Umbilical cord (tissue), 1 donor: ENCODE measurements at regions not wholly inside any gene's neighbourhood (a gene's known extent, or its start where the extent isn't known, plus 50 kb on each side); places are given as distances from the start of the nearest gene placed in this dataset.

Experiments used
- DNase-seq: peaks from one replicate; pipeline ENCODE4 v3.0.0-alpha.2; 2015; ENCODE audit warnings: low spot score

DNA sequence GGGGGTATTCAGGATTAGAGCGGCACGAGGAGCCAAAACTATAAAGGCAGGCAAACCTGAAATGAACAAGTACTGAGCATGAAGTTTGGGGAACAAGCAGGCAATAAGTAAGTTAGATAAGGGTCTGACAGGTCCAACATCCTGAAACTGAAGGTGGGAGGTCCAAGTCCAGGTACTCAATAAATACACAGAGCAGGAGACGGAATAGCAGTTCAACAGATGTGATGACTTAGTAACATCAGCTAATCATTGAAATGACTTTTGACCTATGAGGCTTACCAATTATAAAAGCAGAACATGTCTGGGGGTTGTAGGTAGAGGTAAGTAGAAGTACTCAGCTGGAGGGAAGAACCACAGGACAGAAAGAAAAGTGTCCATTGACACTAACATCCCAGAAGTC lies 132.8 kb upstream of the PDZRN3 start:
- DNase-seq = no peak

GRCh38 chr3:73753985-73754384 lies 129.2 kb upstream of the PDZRN3 start:
- no peak for DNase-seq

DNA sequence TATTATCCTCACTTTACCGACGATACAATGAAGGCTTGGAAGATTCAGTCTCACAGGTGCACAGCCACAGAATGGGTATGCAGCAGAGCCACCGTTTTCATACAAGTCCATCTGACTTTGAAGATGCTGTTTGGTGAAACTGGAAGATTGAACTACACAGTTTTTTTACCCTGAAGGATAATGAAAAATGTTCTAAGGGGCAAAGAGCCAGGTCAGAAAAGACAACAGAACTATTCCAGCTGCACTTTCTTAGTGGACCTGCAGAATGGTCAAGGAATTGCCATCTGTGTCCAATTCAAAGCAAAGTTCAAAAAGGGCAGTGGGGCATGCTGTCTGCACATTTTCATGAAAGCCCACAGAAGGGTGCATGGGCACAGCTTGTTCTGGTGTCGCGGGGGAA lies 127.6 kb upstream of the PDZRN3 start:
- DNase-seq = no peak

DNA sequence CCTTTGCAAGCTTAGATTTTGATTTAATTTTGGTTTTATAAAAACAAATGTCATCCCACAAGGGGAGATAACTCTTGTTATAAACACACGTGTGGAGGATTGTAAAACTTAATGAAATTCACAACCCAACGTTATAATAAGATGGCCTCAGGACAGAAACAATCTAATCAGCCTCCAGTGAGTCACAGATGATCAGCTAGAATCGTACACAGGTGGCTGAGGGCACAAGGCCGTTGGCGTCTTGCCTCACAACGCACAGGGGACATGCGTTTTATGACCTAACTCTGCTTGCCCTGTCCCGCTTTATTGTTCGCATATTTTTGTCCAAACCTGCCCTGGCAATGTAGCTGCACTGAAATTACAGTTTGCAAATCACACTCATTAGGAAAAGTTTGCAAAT lies 121.9 kb upstream of the PDZRN3 start:
- no peak for DNase-seq

DNA sequence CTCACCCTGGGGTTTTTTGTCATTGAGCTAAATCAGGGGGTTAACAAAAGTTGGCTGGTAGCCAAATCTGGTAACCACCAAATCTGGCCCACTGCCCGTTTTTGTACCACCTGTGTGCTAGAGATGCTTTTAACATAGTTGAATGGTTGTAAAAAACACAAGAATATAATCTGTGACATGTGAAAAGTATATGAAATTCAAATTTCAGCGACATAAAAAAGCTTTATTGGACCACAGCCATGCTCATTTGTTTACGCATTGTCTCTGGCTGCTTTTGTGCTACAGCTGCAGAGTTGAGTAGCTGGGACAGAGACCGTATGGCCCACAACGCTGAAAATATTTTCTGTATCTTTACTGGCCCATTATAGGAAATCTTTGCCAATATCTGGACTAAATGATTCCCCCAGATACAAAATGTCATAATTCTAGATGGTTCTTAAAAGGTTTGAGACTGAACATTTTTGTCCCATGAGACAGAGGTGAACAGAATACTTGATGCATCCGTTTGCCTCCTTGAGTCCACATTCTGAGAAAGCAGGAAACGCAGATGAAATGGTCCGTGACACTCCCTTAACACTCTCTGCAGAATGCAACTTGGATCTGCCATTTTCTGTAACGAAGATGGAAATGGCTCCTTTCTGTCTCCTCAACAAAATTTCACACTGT lies 120.9 kb upstream of the PDZRN3 start:
- DNase-seq = no peak

DNA sequence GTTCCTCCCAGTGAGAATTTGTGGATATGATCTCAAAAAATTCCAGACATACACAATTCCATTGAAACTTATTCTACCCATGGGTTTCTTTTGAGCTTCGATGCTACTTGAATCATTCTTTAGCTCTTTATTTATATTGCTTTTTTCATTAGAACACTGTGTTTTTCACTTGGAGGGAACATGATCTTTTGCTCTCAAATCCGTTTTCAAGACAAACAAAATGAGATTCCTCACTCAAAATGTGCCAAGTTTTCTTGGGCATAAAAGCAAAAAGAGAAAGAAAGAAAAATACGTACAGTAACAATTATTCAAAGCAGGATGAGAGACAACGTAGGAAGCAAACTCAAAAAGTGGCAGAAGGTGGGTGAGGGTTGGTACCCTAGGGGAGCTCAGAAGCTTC lies 118.8 kb upstream of the PDZRN3 start:
- no peak for DNase-seq

DNA sequence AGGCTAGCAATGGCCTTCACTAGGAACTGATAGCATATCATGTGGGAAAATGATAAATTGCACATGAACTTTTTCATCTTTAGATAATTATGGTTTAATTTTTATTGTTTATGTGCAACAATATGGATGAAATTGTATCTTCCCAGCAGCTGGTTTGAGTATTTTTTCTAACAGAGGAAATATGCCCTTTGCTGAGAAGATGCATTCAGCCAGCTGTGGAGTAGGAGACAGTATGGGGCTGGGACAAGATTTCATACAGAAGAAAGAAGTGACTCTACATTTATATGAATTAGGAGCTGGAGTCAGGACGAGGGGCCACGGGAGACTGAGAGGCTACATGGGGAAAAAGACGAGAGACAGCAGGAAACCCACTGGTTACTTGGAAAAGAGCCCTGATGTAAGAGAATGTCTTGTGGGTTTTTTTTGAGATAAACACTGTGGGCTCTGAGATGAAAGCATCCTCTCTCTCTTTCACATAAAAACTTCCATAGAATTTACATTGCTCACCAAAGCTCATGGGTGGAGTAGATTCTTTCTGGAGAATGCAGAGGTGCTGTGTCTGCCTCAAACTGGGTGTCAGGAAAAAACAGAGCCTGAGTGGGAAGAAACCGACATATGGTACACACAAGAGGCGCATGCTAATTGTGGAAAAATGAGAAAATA lies 115.2 kb upstream of the PDZRN3 start:
- peak; percentile 85 for DNase-seq

GRCh38 chr3:73738711-73739110 lies 114.0 kb upstream of the PDZRN3 start:
- no peak for DNase-seq

- DNase-seq = no peak
These were observed 109.7 kb upstream of the PDZRN3 start for GRCh38 chr3:73734211-73735089.

DNA sequence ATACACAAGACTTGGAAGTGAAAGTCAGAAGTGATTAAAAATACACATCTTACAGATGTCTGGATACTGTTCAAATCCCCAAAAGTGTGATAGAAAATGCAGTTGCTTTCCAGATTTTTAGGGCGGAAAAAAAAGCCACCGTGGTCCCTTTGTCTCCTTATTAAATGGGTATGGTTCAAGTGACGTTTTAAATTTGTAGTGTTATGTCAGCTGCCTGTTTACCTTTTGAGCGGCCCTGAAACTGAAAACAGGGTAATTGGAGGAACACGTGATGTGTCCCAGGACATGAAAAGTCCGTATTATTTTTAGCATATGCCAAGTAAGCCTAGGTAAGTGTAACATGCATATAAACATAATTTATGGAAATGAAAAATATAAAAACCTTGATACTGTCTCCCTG lies 109.0 kb upstream of the PDZRN3 start:
- DNase-seq = no peak

DNA sequence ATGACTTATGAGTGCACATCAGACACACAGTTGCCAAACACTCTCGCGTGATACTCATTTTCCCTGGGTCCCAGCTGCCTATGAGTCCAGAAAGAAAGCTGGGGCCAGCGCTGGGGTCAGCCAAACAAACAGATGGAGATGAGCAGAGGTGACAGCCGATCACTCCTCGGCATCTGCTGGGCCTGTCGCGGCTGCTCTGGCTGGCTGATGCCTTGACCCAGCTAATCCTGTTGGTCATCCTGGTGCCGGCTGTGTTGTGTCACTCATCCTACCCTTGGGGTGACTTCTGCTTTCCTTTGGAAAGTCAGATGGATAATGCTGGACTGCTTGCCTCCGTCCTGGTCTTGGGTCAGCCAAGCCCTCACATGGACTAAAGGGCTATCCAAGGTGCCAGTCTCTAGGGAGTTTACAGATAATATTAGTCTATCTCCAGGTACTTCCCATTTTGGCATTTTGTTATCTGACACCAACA lies 105.3 kb upstream of the PDZRN3 start:
- peak; percentile 28 for DNase-seq

DNA sequence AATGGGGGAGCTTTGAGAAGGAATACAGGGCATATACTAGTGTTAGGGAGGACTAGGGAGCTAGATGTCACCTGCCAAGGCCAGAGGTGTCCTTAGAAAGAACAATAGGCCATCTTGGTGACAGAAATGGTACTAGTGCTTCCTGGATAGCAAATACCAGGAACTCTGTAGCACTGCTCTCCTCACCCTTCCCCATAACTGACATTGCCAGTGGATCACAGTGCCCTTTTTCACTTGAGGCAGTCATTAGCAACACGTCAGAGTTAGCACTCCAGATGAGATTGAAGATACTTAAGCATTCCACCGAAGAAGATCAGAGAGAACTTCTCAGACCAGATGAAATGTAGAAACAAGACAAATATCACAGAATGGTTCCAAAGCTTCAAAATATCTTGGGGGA lies 103.1 kb upstream of the PDZRN3 start:
- DNase-seq = no peak

DNA sequence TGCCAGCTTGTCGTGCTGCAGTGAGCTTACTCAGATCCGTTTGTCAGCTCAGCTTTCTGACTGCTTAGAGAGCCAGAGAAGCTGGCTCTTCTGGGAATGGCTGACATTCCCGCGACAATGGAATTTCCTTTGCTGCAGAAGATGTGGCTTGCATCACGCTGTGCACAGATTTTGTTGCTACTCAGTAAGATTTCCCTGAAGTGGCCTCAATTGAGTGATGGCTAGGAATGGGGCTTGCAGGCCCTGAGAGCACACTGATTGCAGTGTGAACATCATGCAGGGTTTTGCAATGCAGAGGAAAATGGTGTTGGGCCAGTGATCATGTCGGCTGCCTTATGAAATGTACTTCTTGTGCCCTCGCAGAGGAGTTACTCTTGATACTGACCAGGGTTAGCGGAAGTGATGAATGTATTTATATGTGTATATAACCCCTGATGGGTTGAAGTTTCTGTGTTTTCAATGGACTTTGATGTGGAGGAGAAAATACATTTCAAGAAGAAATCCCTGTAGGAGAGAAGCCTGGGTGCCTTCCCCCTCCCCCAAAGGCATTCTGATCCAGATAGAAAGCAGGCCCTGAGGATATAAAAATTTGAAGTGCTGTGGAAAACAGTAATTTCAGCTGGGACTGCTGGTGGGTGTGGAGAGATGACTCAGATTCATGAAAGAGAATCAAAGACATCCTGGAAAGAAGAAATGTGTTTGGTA lies 102.5 kb upstream of the PDZRN3 start:
- DNase-seq = peak; percentile 94

DNA sequence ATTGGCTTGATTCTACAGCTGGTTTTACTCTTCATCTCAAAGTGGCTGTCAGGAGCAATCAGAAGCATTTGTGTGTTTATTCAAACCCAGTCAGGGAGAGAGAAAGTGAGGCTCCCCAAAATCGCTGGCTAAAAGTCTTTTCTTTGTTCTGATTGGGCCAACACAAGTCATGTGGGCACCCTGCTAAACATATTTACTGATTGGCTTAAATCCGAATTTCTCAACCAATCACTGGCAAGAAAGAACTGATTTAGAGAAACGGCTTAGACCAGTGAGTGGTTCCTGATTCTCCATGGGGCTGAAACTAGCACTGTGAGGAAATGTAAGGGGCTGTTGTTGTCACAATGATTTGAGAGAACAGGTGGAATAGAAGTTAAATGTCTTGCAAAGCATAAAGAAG lies 98.9 kb upstream of the PDZRN3 start:
- no peak for DNase-seq

GRCh38 chr3:73719861-73720260 lies 95.1 kb upstream of the PDZRN3 start:
- DNase-seq = peak; percentile 83

- peak; percentile 81 for DNase-seq
These were observed 94.7 kb upstream of the PDZRN3 start for GRCh38 chr3:73719413-73719851.

DNA sequence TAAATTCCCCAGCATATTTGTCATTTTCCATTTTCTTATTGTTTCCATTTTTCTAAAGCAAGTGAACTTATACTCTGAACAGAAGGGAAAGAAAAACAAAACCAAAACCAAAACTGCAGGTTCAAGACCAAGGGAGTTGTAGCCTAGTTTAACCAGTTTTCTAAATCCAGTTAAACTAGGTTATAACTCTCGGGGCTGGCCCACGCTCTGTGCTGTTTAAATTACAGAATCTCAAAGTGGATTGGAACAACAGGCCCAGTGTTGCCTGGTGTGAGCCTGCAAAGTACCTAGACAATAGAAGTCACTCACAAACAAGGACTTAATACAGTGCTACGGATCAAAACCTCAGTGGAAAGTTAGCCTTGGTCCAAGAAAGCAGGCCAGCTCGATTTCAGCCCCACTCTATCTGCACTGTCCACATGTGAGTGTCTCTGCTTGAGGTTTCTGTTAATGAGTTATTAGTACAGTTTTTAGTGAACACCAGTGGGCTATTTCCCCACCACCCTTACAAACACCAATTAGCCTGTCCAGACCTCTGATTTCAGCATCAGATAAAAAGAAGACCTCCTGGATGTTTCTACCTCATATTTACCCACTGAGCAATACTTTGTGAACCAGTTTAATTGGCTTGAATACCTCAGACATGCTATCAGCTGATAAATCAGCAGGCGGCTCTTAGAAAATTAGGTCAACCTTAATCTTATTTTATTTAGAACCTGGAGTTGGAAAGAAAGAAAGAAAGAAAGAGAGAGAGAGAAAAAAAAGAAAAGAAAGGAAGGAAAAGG lies 93.8 kb upstream of the PDZRN3 start:
- DNase-seq = peak; percentile 25

GRCh38 chr3:73716418-73716817 lies 91.7 kb upstream of the PDZRN3 start:
- DNase-seq = no peak

DNA sequence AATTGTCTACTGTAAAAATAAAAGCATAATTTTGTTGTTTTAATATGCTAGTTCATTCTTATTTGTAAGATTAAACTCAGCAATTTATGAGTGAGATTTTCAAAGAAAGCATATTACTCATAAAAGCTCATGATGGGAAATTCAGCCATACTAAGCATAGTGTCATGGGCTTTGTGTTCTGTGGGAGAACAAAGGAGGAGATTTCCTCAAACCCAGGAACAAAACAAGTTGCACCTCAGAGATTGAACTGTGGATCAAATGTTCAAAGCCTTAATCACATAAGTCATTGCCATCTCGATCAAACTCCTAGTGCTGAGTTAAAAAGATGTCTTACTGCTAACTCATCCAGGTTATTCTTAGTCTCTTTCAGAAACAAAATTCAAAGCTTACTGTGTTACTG lies 85.6 kb upstream of the PDZRN3 start:
- DNase-seq = no peak

GRCh38 chr3:73709712-73710111 lies 85.0 kb upstream of the PDZRN3 start:
- no peak for DNase-seq

DNA sequence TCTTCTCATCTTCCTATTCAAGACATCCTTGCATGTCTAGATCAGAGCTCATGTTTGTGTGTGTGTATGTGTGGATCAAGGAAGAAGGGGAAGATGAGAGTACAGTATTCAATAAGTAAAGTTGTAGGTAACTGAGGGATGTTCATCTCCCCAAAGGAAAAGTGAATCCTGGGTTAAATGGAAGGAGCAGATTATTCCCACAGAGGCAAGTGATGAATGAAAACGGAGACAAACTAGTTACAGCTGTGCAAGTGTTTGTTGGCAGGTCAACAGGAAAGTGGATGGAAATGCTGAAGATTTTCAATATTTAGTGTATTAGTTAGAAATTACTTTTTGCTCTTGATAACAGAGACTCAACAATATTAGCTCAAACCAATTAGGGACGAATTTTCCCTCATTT lies 84.2 kb upstream of the PDZRN3 start:
- DNase-seq = no peak
